GM12892 (cell line): ENCODE measurements at regions not wholly inside any gene's neighbourhood (a gene's known extent, or its start where the extent isn't known, plus 50 kb on each side); places are given as distances from the start of the nearest gene placed in this dataset.

Experiments used
- POLR2A ChIP-seq: IDR thresholded peaks from 2 replicates; pipeline ENCODE4 v1.6.1; 2011; ENCODE audit warnings: low read depth, low read length, control low read depth
- POLR2AphosphoS5 ChIP-seq: IDR thresholded peaks from 2 replicates; pipeline ENCODE4 v1.6.1; 2011; ENCODE audit warnings: low read depth, low read length, control low read depth
- TAF1 ChIP-seq: IDR thresholded peaks from 2 replicates; pipeline ENCODE4 v1.6.1; 2011; ENCODE audit warnings: low read depth, mild to moderate bottlenecking, control low read depth, low read length, borderline replicate concordance

DNA sequence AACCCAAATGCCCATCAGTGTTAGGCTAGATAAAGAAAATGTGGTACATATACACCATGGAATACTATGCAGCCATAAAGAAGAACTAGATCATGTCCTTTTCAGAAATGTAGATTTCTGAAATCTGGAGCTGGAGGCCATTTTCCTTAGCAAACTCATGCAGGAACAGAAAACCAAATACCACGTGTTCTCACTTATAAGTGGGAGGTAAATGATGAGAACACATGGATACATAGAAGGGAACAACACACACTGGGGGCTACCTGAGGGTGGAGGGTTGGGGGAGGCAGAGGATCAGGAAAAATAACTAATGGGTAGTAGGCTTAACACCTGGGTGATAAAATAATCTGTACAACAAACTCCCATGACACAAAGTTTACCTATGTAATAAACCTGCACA, 153.5 kb upstream of the PRNP start:
- no peak for TF ChIP-seq TAF1
- TF ChIP-seq POLR2A = no peak
- TF ChIP-seq POLR2AphosphoS5 = no peak
